MM.1S (cell line): ENCODE measurements at regions not wholly inside any gene's neighbourhood (a gene's known extent, or its start where the extent isn't known, plus 50 kb on each side); places are given as distances from the start of the nearest gene placed in this dataset.

Experiments
- DNase-seq: peaks from one replicate; pipeline ENCODE4 v3.0.0-alpha.2; 2015
- H2AFZ ChIP-seq: fragments of 300-600 bp; sonication (generic); 2 replicates; pipeline ENCODE4 v1.6.0; 2016; ENCODE audit warnings: antibody characterized with exemption, low read length
- H3F3A ChIP-seq: fragments of 300-600 bp; sonication (generic); 2 replicates; pipeline ENCODE4 v1.6.1; 2016; ENCODE audit warnings: mild to moderate bottlenecking, antibody characterized with exemption, low read length, moderate library complexity, mixed read lengths; ENCODE audit not compliant: insufficient read depth
- H3K27ac ChIP-seq: fragments of 300-600 bp; sonication (generic); 2 replicates; pipeline ENCODE4 v1.5.1; 2016; ENCODE audit warnings: mild to moderate bottlenecking, low read length
- H3K27me3 ChIP-seq: fragments of 300-600 bp; sonication (generic); replicated peaks from 2 replicates; pipeline ENCODE4 v1.6.0; 2016; ENCODE audit warnings: low read length; ENCODE audit not compliant: insufficient read depth
- H3K36me3 ChIP-seq: fragments of 300-600 bp; sonication (generic); replicated peaks from 2 replicates; pipeline ENCODE4 v1.6.1; 2016; ENCODE audit warnings: mild to moderate bottlenecking, low read length, mixed read lengths; ENCODE audit not compliant: insufficient read depth
- H3K4me1 ChIP-seq: fragments of 300-600 bp; sonication (generic); 2 replicates; pipeline ENCODE4 v1.6.1; 2016; ENCODE audit warnings: low read length, mixed read lengths
- H3K4me2 ChIP-seq: fragments of 300-600 bp; sonication (generic); 2 replicates; pipeline ENCODE4 v1.6.0; 2016; ENCODE audit warnings: low read depth, low read length
- H3K4me3 ChIP-seq: fragments of 300-600 bp; sonication (generic); 2 replicates; pipeline ENCODE4 v1.5.1; 2016; ENCODE audit warnings: low read length, mixed read lengths
- H3K79me2 ChIP-seq: fragments of 300-600 bp; sonication (generic); 2 replicates; pipeline ENCODE4 v1.6.1; 2016; ENCODE audit warnings: mixed run types, low read length, mixed read lengths
- H3K9ac ChIP-seq: fragments of 300-600 bp; sonication (generic); 2 replicates; pipeline ENCODE4 v1.6.1; 2016; ENCODE audit warnings: low read length, mixed read lengths
- H3K9me2 ChIP-seq: fragments of 300-600 bp; sonication (generic); replicated peaks from 2 replicates; pipeline ENCODE4 v1.6.1; 2016; ENCODE audit warnings: mild to moderate bottlenecking, low read length, mixed read lengths; ENCODE audit not compliant: insufficient read depth
- H3K9me3 ChIP-seq: fragments of 300-600 bp; sonication (generic); replicated peaks from 2 replicates; pipeline ENCODE4 v1.6.1; 2016; ENCODE audit warnings: mild to moderate bottlenecking, low read length, mixed read lengths; ENCODE audit not compliant: insufficient read depth
- H4K20me1 ChIP-seq: fragments of 300-600 bp; sonication (generic); 2 replicates; pipeline ENCODE4 v1.6.1; 2016; ENCODE audit warnings: mild to moderate bottlenecking, low read length, moderate library complexity, mixed read lengths; ENCODE audit not compliant: insufficient read depth
- CTCF ChIP-seq: fragments of 300-600 bp; sonication (generic); IDR thresholded peaks from 2 replicates; pipeline ENCODE4 v1.5.1; 2016; ENCODE audit warnings: antibody characterized with exemption, low read length, mixed read lengths
- EZH2 ChIP-seq: fragments of 300-600 bp; sonication (generic); optimal IDR thresholded peaks from 2 replicates; pipeline ENCODE3; 2017; ENCODE audit warnings: low read depth, mild to moderate bottlenecking, antibody characterized with exemption, low read length, mixed read lengths
- EZH2phosphoT487 ChIP-seq: fragments of 300-600 bp; sonication (generic); IDR thresholded peaks from 2 replicates; pipeline ENCODE4 v1.6.1; 2018; ENCODE audit warnings: antibody characterized with exemption, low read length

GRCh38 chr11:33552756-33553155, 147.9 kb downstream of the C11orf91 start:
- Histone ChIP-seq H3F3A (no peaks in the 10 kb centered on the region), H3K4me2 (no peak overlapping the region), H3K9ac (no peak overlapping the region), H3K27ac (no peak overlapping the region), H3K4me1 (0 out of 2 replicates have a peak, but pooled peaks cover 11% of the 10 kb centered on the region), H2AFZ (no peak overlapping the region), H3K9me3 (no peaks in the 10 kb centered on the region), H3K4me3 (no peak overlapping the region), H4K20me1 (no peaks in the 10 kb centered on the region), H3K79me2 (no peaks in the 10 kb centered on the region), H3K9me2 (no peaks in the 10 kb centered on the region), H3K27me3 (no peaks in the 10 kb centered on the region), H3K36me3 (no peaks in the 10 kb centered on the region)
- TF ChIP-seq CTCF (no peak), EZH2 (no peak), EZH2phosphoT487 (no peak)
- no peak for DNase-seq

GRCh38 chr11:33551051-33551450, 149.6 kb downstream of the C11orf91 start:
- Histone ChIP-seq H3K79me2 (no peaks in the 10 kb centered on the region), H3K9ac (no peak overlapping the region), H4K20me1 (no peaks in the 10 kb centered on the region), H3K4me3 (no peak overlapping the region), H3K4me2 (no peak overlapping the region), H3K9me2 (no peaks in the 10 kb centered on the region), H3K4me1 (0 out of 2 replicates have a peak, but pooled peaks cover 3% of the 10 kb centered on the region), H3F3A (no peaks in the 10 kb centered on the region), H3K9me3 (no peaks in the 10 kb centered on the region), H3K36me3 (no peaks in the 10 kb centered on the region), H3K27ac (no peak overlapping the region), H2AFZ (no peak overlapping the region), H3K27me3 (no peaks in the 10 kb centered on the region)
- TF ChIP-seq EZH2phosphoT487 (no peak), CTCF (no peak), EZH2 (no peak)
- no peak for DNase-seq

GRCh38 chr11:33549483-33549882, 151.1 kb downstream of the C11orf91 start:
- Histone ChIP-seq H3F3A (no peaks in the 10 kb centered on the region), H3K27me3 (no peaks in the 10 kb centered on the region), H3K4me2 (no peak overlapping the region), H3K9ac (no peak overlapping the region), H4K20me1 (no peaks in the 10 kb centered on the region), H2AFZ (no peak overlapping the region), H3K9me3 (no peaks in the 10 kb centered on the region), H3K79me2 (no peaks in the 10 kb centered on the region), H3K4me1 (no peaks in the 10 kb centered on the region), H3K9me2 (no peaks in the 10 kb centered on the region), H3K27ac (no peak overlapping the region), H3K36me3 (no peaks in the 10 kb centered on the region), H3K4me3 (no peak overlapping the region)
- TF ChIP-seq CTCF (no peak), EZH2 (no peak), EZH2phosphoT487 (no peak)
- no peak for DNase-seq

GRCh38 chr11:33545931-33546330, 154.7 kb downstream of the C11orf91 start:
- Histone ChIP-seq H3K36me3 (no peaks in the 10 kb centered on the region), H3K9me2 (no peaks in the 10 kb centered on the region), H3K9me3 (no peaks in the 10 kb centered on the region), H3K4me2 (no peak overlapping the region), H3K27ac (no peak overlapping the region), H3K27me3 (no peaks in the 10 kb centered on the region), H3K4me1 (peaks cover 16% of the 10 kb centered on the region), H4K20me1 (no peaks in the 10 kb centered on the region), H3F3A (peaks cover 16% of the 10 kb centered on the region), H3K9ac (no peak overlapping the region), H2AFZ (no peak overlapping the region), H3K4me3 (no peak overlapping the region), H3K79me2 (no peaks in the 10 kb centered on the region)
- DNase-seq, result no peak
- no peak for TF ChIP-seq EZH2
- TF ChIP-seq EZH2phosphoT487, result no peak
- TF ChIP-seq CTCF, result no peak
